Heart left ventricle (tissue), 16 donors: ENCODE measurements at regions not wholly inside any gene's neighbourhood (a gene's known extent, or its start where the extent isn't known, plus 50 kb on each side); places are given as distances from the start of the nearest gene placed in this dataset.

Experiments
- ATAC-seq, 4 donors: fragments of 200-7000 bp; cut with Tn5 transposase; one replicate each; pipeline ENCODE4 v1.9.1; 2020 to 2022; ENCODE audit warnings: moderate library complexity in 4 of 4, mild to moderate bottlenecking in 3 of 4, moderate number of reproducible peaks in 1 of 4
- DNase-seq, 5 donors: peaks; one replicate each; pipeline ENCODE4 v3.0.0-alpha.2; 2020
- H3K27ac ChIP-seq, 12 donors: fragments of 200-600 bp; sonication (generic) in 4 of 12; one replicate each; pipeline versions ENCODE4 v1.5.0 to v1.8.0; 2016 to 2022; ENCODE audit warnings: mild to moderate bottlenecking in 2 of 12
- H3K27me3 ChIP-seq, 9 donors: fragments of 200-600 bp; sonication (generic) in 2 of 9; one replicate each; pipeline versions ENCODE4 v1.5.1 to v1.8.0; 2016 to 2022; ENCODE audit warnings: mild to moderate bottlenecking in 3 of 9
- H3K36me3 ChIP-seq, 9 donors: fragments of 200-600 bp; sonication (generic) in 2 of 9; one replicate each; pipeline versions ENCODE4 v1.5.0 to v1.8.0; 2018 to 2022; ENCODE audit warnings: mild to moderate bottlenecking in 2 of 9
- H3K4me1 ChIP-seq, 12 donors: fragments of 200-600 bp; sonication (generic) in 4 of 12; one replicate each; pipeline versions ENCODE4 v1.5.0 to v1.8.0; 2016 to 2022; ENCODE audit warnings: mild to moderate bottlenecking in 3 of 12
- H3K4me3 ChIP-seq, 12 donors: fragments of 200-600 bp; sonication (generic) in 4 of 12; one replicate each; pipeline versions ENCODE4 v1.5.0 to v1.8.0; 2017 to 2022; ENCODE audit warnings: mild to moderate bottlenecking in 9 of 12, moderate library complexity in 4 of 12
- H3K9me3 ChIP-seq, 12 donors: fragments of 200-600 bp; sonication (generic) in 4 of 12; one replicate each; pipeline versions ENCODE4 v1.5.0 to v1.8.0; 2016 to 2022; ENCODE audit warnings: mild to moderate bottlenecking in 1 of 12
- CTCF ChIP-seq, 12 donors: fragments of 200-600 bp; sonication (generic) in 4 of 12; IDR thresholded peaks; one replicate each; pipeline versions ENCODE4 v1.5.0 to v1.8.0; 2018 to 2022; ENCODE audit warnings: antibody characterized with exemption in 12 of 12, mild to moderate bottlenecking in 5 of 12
- POLR2A ChIP-seq, 2 donors: fragments of 450-650 bp; IDR thresholded peaks; one replicate each; pipeline ENCODE4 v1.6.1; 2017; ENCODE audit warnings: antibody characterized with exemption in 2 of 2, mild to moderate bottlenecking in 2 of 2, moderate library complexity in 2 of 2
- WGBS, 4 donors: extraction: QIAGEN DNeasy Blood & Tissue Kit in 2 of 4; methylation state at CpG; one replicate each; pipeline versions ENCODE4 v1.1.5 to v1.1.7; 2013 to 2018; 5-methylcytosine and 5-hydroxymethylcytosine counted together
- intact Hi-C, 10 donors: fragments of 100-400 bp; cut with DNase I; formaldehyde crosslinking; loops; one replicate each; pipeline versions ENCODE4 v1.11.1 to v1.14.2; 2022
- donor health status: ischemic (EF 13 %, LVEDD 7.1; RV severe dilation, severe dysfunction).
- donor health status: healthy with polysubstance abuse.
- donor health status: DM: no; HTN: yes; CAD: no.
- donor health status: DM: no; HTN: no; CAD: no.
- donor health status: ischemic (EF 25% LVEDD 6.9; RV normal size, moderate dysfunction).
- donor health status: ischemic (EF 25% LVEDD 5.7; RV mildly dilated, moderate dysfunction).
- donor health status: healthy.
- donor health status: DM: yes; HTN: yes; CAD: no.
- donor health status: ischemic (EF 35%, LVEDD 5.7; RV mildly dilated, moderate dysfunction).
- donor health status: nonischemic (EF 11% LVEDD 7.7; RV severe dilation, severe dysfunction).
- donor health status: DM: yes; HTN: yes; CAD: no.
- donor health status: PGD.
- donor health status: ischemic (EF 29% LVEDD 5.4; RV normal size, mild dysfunction).
- donor health status: nonischemic (EF 23%, LVEDD 6.1; RV moderate dilation, normal function).

GRCh38 chr1:157307491-157307890 lies 169.3 kb upstream of the ETV3 start:
- TF ChIP-seq POLR2A (IDR thresholded peaks at IDR 0.05) (no peak), CTCF (IDR thresholded peaks at IDR 0.05) (no peak)
- Histone ChIP-seq H3K9me3 (no peaks in the 10 kb centered on the region), H3K36me3 (no peaks in the 10 kb centered on the region), H3K27me3 (peaks cover 0 to 14% (median 3%) of the 10 kb centered on the region in 9 donors), H3K4me1 (no peaks in the 10 kb centered on the region), H3K4me3 (no peak overlapping the region), H3K27ac (no peak overlapping the region)
- intact Hi-C loops = loop anchor here in 1 of 10 donors (5.0 kb wide), 1 partner anchor 180 kb away; no protein-coding TSS in a partner anchor
- no peak for DNase-seq
- WGBS, 4 donors = 26 to 35% (median 30%) methylated on average over 1 of the region's 1 CpG
- ATAC-seq = no peak

- DNase-seq (no peak), ATAC-seq (no peak)
- Histone ChIP-seq H3K27ac (no peak overlapping the region), H3K4me3 (no peak overlapping the region), H3K9me3 (no peaks in the 10 kb centered on the region), H3K4me1 (no peaks in the 10 kb centered on the region), H3K27me3 (peaks cover 0 to 14% (median 3%) of the 10 kb centered on the region in 9 donors), H3K36me3 (no peaks in the 10 kb centered on the region)
- 46 to 61% (median 54%) methylated on average over 3 of the region's 3 CpGs for WGBS, 4 donors
- intact Hi-C loops = loop anchor here in 1 of 10 donors (5.0 kb wide), 1 partner anchor 180 kb away; no protein-coding TSS in a partner anchor
- TF ChIP-seq POLR2A (IDR thresholded peaks at IDR 0.05) (no peak), CTCF (IDR thresholded peaks at IDR 0.05) (no peak)
Observed at GRCh38 chr1:157306896-157307295, 168.7 kb upstream of the ETV3 start.

- H3K9me3 ChIP-seq = no peaks in the 10 kb centered on the region
- DNase-seq (no peak), ATAC-seq (no peak)
- WGBS, 4 donors = 0 to 57% (median 4%) methylated on average over 1 of the region's 1 CpG
- TF ChIP-seq POLR2A (IDR thresholded peaks at IDR 0.05) (no peak), CTCF (IDR thresholded peaks at IDR 0.05) (no peak)
- H3K27ac ChIP-seq = no peak overlapping the region
- no peaks in the 10 kb centered on the region for H3K4me1 ChIP-seq
- no peaks in the 10 kb centered on the region for H3K36me3 ChIP-seq
- peaks cover 0 to 5% (median 0%) of the 10 kb centered on the region in 9 donors for H3K27me3 ChIP-seq
- intact Hi-C loops = no loop called here
- H3K4me3 ChIP-seq = no peak overlapping the region
Observed at GRCh38 chr1:157304271-157304670, 166.1 kb upstream of the ETV3 start.

GRCh38 chr1:157302724-157303123 lies 164.5 kb upstream of the ETV3 start:
- WGBS, 4 donors = 68 to 82% (median 70%) methylated on average over 4 of the region's 4 CpGs
- Histone ChIP-seq H3K4me3 (no peak overlapping the region), H3K27me3 (peaks cover 0 to 2% (median 0%) of the 10 kb centered on the region in 9 donors), H3K36me3 (no peaks in the 10 kb centered on the region), H3K4me1 (no peaks in the 10 kb centered on the region), H3K27ac (no peak overlapping the region), H3K9me3 (no peaks in the 10 kb centered on the region)
- TF ChIP-seq CTCF (IDR thresholded peaks at IDR 0.05) (no peak), POLR2A (IDR thresholded peaks at IDR 0.05) (no peak)
- intact Hi-C loops = no loop called here
- no peak for ATAC-seq
- no peak for DNase-seq
